GM12864 (cell line): ENCODE measurements at regions not wholly inside any gene's neighbourhood (a gene's known extent, or its start where the extent isn't known, plus 50 kb on each side); places are given as distances from the start of the nearest gene placed in this dataset.

Experiments
- DNase-seq: peaks from one replicate; pipeline ENCODE4 v3.0.0-alpha.2; 2011; ENCODE audit warnings: low read depth
- H3K4me3 ChIP-seq: 2 replicates; pipeline ENCODE4 v1.5.1; 2011; ENCODE audit warnings: mild to moderate bottlenecking, low read depth, low read length, control low read depth
- CTCF ChIP-seq: IDR thresholded peaks from 2 replicates; pipeline ENCODE4 v1.5.1; 2011; ENCODE audit warnings: low read depth, mild to moderate bottlenecking, moderate library complexity, low read length, control low read depth, inconsistent platforms; ENCODE audit errors: missing control alignments

DNA sequence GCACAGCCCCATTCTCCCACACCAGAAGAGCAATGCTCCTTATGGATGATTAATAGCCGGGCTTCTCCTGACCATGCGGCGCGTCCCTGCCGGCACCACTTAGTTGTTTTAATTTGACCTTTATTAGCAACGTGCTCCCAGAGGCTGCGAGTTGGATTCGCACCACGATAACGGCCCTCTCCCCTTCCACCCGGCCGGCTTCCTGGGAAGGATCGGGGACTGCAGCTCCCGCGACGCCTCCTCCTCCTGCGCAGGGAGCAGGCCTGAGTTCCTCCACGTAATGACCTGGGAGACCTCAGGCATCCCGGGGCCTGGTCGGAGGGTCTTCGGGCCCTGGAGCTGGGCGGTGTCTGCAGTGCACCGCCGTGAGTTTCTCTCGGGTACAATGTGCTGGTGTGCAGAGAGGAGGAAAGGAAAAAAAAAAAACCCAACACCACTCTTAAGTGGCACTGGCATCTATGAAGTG is 243.3 kb upstream of the TOPAZ1 start:
- peak overlapping the region; percentile 61 for H3K4me3 ChIP-seq
- DNase-seq: no peak
- TF ChIP-seq CTCF: no peak

DNA sequence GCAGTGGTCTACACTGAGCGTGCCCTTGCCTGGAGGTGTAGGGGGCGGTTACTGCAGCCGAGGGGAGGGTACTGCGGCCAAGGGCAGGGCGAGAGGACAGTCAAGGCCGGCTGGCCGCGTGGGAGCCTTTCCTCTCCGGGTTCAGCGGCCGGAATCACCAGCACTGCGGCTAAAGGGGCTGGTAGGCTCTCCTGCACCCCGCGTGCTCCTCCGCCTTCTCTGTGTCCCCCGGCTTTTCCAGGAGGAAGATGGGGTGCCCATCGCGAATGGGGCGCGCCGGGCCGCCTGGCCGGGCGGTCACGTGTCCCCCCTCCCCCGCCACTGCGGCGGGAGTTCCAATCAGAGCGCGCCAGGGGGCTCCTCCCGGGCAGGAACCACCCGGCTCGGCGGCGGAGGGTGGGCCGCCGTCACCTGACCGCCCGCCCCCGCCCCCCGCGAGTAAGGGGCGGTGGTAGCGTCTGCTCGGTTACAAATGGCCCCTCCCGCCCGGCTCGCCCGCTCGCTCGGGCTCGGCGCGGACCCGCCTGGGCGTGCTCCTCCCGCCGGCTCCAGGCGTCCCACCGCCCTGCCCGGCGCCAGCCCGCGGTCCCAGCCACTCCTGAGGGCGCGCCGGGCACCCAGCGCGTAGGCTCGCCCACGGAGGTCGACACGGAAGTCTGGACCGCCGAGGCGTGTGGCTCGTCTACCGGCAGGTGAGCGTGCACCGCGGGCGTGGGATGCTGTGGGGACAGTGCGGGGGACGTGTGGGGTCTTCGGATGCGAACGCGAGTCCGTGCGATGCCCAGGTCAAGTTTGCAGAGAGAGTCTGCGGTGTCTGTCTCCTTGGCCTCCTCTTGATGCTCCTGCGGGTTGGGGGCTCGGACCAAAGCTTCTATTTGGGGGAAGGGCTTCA is 242.6 kb upstream of the TOPAZ1 start:
- peak overlapping the region; percentile 61 for H3K4me3 ChIP-seq
- TF ChIP-seq CTCF: no peak
- no peak for DNase-seq

- TF ChIP-seq CTCF: no peak
- peak overlapping the region; percentile 61 for H3K4me3 ChIP-seq
- DNase-seq: no peak
These were observed 241.9 kb upstream of the TOPAZ1 start for GRCh38 chr3:43999728-44000319.

DNA sequence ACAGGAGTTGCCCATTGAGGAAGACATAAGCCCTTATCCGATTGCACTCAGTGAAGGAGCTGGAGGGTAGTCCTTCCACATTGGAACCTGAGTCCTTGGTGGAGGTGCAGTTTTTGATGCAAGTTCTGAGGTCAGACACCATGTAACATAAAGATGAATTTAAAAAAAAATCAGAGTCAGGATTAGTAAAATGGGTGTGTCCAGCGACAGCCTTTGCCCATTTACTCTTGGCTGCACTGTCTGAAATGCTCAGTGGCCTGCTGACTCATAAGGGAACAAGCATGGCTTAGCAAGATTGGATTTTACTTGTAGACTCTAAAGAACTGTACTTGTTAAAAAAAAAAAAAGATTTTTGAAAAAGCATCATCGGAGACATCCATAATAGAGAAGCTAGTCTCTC is 241.1 kb upstream of the TOPAZ1 start:
- peak; percentile 27 for DNase-seq
- peak overlapping the region; percentile 1; the same call in 1 of the 2 replicates for H3K4me3 ChIP-seq
- TF ChIP-seq CTCF: no peak

DNA sequence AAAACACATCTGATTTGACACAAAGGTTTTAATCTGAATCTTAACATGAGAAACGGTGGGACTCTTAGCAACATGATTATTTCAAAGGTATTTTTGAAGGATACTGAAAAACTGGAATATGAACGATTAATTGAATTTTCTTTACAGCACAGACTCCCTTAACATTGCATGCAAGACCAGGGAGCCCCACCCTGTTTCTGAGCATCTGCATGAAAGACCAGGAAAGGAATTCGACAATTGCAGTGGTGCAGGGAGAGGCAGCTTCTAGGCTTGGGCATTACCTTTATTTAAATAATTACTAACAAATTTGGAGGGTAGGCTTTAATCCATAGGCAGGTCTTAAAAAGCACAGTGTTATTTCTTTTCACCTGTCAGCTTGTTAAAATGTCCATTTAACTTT is 240.6 kb upstream of the TOPAZ1 start:
- H3K4me3 ChIP-seq: no peak overlapping the region; the same call in 1 of the 2 replicates
- no peak for TF ChIP-seq CTCF
- no peak for DNase-seq

DNA sequence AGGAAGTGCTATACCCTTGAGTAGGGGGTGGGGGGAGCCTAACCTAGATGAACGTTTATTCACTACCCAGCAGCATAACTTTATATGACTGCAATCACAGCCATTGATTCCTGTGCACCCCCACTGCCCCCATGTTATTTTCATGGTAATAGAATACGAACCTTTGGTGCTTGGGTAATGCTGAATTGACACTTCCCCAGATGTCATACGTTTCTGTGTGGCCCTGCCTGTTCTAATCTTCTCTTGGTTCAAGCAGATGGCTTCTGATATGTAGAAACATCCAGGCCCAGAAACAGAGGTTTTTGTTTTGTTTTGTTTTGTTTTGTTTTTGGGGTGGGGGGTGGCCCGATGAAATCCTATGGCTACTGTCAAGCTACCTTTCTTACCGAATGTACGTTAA is 237.9 kb upstream of the TOPAZ1 start:
- no peak for TF ChIP-seq CTCF
- no peak overlapping the region; the same call in 1 of the 2 replicates for H3K4me3 ChIP-seq
- DNase-seq: no peak
